ENCODE measurements at regions not wholly inside any gene's neighbourhood (a gene's known extent, or its start where the extent isn't known, plus 50 kb on each side); places are given as distances from the start of the nearest gene placed in this dataset.

DNA sequence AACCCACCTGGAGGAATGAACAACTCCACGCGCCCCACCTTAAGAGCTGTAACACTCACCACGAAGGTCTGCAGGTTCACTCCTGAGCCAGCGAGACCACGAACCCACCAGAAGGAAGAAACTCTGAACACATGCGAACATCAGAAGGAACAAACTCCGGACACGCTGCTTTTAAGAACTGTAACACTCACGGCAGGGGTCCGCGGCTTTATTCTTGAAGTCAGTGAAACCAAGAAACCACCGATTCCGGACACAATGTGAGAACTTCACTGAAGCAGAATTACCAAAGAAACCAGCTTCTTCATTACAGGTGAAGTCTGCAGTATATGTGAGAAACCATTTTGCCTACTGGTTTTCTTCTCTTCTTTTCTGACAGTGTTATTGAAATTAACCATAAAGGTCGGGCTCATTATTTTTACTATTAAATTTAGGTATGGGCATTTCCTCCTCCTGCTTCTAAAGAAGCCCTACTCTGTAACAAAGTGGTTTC, 303.0 kb downstream of the KCNA4 start:
- TF ChIP-seq, protein P1, sequence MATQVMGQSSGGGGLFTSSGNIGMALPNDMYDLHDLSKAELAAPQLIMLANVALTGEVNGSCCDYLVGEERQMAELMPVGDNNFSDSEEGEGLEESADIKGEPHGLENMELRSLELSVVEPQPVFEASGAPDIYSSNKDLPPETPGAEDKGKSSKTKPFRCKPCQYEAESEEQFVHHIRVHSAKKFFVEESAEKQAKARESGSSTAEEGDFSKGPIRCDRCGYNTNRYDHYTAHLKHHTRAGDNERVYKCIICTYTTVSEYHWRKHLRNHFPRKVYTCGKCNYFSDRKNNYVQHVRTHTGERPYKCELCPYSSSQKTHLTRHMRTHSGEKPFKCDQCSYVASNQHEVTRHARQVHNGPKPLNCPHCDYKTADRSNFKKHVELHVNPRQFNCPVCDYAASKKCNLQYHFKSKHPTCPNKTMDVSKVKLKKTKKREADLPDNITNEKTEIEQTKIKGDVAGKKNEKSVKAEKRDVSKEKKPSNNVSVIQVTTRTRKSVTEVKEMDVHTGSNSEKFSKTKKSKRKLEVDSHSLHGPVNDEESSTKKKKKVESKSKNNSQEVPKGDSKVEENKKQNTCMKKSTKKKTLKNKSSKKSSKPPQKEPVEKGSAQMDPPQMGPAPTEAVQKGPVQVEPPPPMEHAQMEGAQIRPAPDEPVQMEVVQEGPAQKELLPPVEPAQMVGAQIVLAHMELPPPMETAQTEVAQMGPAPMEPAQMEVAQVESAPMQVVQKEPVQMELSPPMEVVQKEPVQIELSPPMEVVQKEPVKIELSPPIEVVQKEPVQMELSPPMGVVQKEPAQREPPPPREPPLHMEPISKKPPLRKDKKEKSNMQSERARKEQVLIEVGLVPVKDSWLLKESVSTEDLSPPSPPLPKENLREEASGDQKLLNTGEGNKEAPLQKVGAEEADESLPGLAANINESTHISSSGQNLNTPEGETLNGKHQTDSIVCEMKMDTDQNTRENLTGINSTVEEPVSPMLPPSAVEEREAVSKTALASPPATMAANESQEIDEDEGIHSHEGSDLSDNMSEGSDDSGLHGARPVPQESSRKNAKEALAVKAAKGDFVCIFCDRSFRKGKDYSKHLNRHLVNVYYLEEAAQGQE (IDR thresholded peaks at IDR 0.05; ENCODE audit: insufficient replicate concordance, low read depth) = no peak
- TF ChIP-seq POLR2AphosphoS5 (IDR thresholded peaks at IDR 0.05; ENCODE audit: low read depth) (no peak), GABPA (IDR thresholded peaks at IDR 0.05; ENCODE audit: low read depth) (no peak), SPI1 (IDR thresholded peaks at IDR 0.05; ENCODE audit: borderline replicate concordance, low read depth) (no peak)
- TF ChIP-seq, protein P2, sequence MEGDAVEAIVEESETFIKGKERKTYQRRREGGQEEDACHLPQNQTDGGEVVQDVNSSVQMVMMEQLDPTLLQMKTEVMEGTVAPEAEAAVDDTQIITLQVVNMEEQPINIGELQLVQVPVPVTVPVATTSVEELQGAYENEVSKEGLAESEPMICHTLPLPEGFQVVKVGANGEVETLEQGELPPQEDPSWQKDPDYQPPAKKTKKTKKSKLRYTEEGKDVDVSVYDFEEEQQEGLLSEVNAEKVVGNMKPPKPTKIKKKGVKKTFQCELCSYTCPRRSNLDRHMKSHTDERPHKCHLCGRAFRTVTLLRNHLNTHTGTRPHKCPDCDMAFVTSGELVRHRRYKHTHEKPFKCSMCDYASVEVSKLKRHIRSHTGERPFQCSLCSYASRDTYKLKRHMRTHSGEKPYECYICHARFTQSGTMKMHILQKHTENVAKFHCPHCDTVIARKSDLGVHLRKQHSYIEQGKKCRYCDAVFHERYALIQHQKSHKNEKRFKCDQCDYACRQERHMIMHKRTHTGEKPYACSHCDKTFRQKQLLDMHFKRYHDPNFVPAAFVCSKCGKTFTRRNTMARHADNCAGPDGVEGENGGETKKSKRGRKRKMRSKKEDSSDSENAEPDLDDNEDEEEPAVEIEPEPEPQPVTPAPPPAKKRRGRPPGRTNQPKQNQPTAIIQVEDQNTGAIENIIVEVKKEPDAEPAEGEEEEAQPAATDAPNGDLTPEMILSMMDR (IDR thresholded peaks at IDR 0.05; ENCODE audit: insufficient read depth, low read length) = no peak
- DNase-seq (ENCODE audit: low read depth in 1 of 2, low spot score in 1 of 2) = no peak
- Histone ChIP-seq H3K27me3 (ENCODE audit: insufficient read depth, poor library complexity, severe bottlenecking) (peaks cover 2% of the 10 kb centered on the region), H3K4me3 (replicated peaks; ENCODE audit: insufficient read depth, low read length) (no peak overlapping the region), H3K27ac (replicated peaks) (no peak overlapping the region)

DNA sequence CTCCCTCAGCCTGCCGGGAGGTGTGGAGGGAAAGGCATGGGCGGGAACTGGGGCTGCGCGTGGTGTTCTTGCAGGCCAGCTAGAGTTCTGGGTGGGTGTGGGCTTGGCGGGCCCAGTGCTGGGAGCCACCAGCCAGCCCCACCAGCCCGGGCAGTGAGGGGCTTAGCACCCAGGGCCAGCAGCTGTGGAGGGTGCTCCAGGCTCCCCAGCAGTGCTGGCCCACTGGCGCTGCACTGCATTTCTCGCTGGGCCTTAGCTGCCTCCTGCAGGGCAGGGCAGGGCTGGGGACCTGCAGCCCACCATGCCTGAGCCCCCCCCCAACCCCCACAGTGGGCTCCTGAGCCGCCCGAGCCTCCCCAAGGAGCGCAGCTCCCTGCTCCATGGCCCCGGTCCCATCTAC, 304.2 kb downstream of the KCNA4 start:
- TF ChIP-seq GABPA (IDR thresholded peaks at IDR 0.05; ENCODE audit: low read depth) = no peak
- TF ChIP-seq, protein P1 (IDR thresholded peaks at IDR 0.05; ENCODE audit: insufficient replicate concordance, low read depth) = no peak
- TF ChIP-seq, protein P2 (IDR thresholded peaks at IDR 0.05; ENCODE audit: insufficient read depth, low read length) = no peak
- no peak for TF ChIP-seq SPI1 (IDR thresholded peaks at IDR 0.05; ENCODE audit: borderline replicate concordance, low read depth)
- no peak for TF ChIP-seq POLR2AphosphoS5 (IDR thresholded peaks at IDR 0.05; ENCODE audit: low read depth)
- peaks cover 2% of the 10 kb centered on the region for H3K27me3 ChIP-seq (ENCODE audit: insufficient read depth, poor library complexity, severe bottlenecking)
- H3K4me3 ChIP-seq (replicated peaks; ENCODE audit: insufficient read depth, low read length) = no peak overlapping the region
- no peak overlapping the region for H3K27ac ChIP-seq (replicated peaks)
- DNase-seq (ENCODE audit: low read depth in 1 of 2, low spot score in 1 of 2) = no peak

DNA sequence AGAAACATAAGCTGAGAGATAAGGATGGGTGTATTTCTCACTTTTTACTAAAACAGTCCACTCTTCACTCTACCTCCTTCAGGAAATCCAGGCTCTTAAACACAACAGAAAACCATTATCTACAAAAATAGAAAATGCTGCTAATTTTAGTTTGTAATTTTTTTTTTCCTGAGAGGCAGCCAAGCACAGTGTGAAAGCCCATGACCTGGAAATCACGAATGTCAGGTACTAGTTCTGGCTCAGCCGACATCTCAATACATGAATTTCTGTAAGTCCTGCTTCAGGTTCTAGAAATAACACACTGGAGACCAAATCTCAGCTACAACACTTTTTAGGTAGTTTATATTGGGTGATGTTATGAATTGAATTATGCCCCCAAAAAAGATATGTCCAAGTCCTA, 308.9 kb downstream of the KCNA4 start:
- H3K4me3 ChIP-seq (replicated peaks; ENCODE audit: insufficient read depth, low read length) = no peak overlapping the region
- no peak overlapping the region for H3K27ac ChIP-seq (replicated peaks)
- H3K27me3 ChIP-seq (ENCODE audit: insufficient read depth, poor library complexity, severe bottlenecking) = no peaks in the 10 kb centered on the region
- TF ChIP-seq, protein P1 (IDR thresholded peaks at IDR 0.05; ENCODE audit: insufficient replicate concordance, low read depth) = no peak
- TF ChIP-seq, protein P2 (IDR thresholded peaks at IDR 0.05; ENCODE audit: insufficient read depth, low read length) = no peak
- DNase-seq (ENCODE audit: low read depth in 1 of 2, low spot score in 1 of 2) = no peak

All from HL-60 (cell line).